ENCODE measurements at regions not wholly inside any gene's neighbourhood (a gene's known extent, or its start where the extent isn't known, plus 50 kb on each side); places are given as distances from the start of the nearest gene placed in this dataset.

DNA sequence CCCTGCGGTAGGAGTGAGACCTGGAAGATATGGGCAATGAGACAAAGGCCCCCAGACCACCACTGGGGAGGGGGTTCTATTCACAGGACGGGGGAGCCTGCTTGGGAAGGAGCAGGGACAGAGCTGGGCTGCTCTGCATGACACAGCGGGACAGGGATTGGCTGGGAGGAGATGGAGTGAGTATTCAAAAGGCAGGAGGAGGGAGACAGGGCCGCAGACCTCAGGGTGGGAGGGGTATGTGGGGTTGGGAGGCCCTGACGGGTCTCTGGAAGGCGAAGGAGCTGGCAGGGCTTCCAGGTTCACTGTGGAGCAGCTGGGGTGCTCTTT is 60.8 kb upstream of the RPS6KA2 start:
- DNase-seq: no peak

DNA sequence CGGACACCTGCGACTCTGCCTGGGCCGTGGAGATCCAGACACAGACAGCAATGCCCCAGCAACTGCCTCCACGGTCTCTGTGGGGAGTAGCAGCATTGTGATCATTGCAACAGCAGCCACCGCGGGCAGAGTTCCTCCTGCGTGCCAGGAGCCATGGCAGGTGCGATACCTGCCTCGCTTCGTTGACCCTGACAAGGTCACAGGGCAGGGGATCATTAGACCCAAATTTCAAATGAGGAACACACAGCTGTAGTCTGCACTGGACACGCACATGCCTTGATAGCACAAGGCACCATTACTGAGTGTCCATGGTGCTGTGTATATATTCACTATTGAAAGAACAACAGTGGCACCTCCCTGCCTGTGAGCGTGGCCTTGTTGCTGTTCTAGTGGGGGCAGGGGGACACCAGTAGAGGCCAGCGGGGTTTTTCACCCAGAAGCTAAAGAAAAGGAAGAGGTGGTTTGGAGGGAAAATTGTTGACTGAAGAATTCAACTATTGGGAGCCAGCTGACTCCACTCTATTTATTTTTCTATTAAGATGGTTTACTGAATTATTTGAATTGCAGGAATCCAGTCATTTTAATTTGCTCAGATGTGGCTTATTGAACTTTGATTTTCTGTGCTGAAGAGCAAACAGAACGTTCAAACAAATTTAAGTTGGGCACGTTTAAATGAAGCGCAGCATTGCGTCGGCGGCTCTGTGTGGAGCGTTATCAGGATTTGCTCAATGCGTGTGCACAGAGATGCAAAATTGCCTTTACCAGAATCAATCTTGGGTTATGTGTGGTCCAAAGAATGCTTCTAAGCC is 60.2 kb upstream of the RPS6KA2 start:
- DNase-seq: no peak

DNA sequence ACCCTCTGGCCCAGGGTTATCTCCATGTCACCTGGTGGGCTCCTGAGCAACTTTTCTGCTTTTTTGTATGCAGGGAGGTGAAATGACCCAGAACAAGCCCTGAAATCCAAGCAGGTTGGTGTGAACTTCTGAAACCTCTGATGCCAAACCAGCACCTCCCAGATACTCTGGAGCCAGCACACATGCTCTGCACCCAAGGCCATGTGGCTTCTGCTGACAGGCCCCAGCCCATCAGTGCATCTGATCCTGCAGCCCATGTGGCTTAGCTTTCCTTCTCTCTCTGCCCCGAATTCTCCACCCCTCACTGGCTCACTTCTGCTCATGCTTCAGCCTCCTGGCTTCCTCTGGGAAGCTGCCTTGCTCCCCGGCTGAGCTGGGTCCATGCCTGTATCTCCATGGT is 59.3 kb upstream of the RPS6KA2 start:
- no peak for DNase-seq

DNA sequence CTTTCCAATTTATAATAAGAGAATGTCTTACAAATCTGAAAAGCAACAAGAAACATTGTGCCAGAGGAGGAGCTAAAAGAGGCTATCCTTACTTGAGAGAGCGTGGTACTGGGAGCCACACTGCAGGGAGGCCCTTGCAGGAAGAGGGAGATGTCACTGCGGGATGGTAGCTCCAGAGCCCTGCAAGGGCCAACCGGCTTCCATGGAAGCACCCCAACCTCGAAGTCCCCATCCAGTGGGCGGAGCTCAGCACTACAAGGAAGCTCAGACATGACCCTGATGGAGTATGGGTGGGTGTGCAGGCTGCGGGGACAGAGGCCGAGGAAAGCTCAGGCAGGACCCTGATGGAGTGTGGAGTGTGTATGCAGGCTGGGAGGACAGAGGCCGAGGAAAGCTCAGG is 57.8 kb upstream of the RPS6KA2 start:
- DNase-seq: no peak

DNA sequence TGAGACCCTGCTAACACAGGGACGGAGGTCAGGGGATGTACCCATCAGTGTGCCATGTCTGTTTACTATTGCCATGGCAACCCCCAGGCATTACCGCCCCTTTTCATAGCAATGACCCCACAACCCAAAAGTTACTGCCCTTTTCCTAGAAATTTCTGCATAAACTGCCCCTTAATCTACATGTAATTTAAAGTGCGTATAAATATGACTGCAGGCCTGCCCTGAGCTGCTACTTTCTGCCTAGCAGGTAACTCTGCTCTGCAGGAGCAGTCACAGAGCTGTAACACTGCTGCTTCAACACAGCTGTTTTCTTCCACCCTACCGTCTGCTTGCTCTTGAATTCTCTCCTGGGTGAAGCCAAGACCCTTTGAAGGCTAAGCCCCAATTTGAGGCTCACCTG is 57.1 kb upstream of the RPS6KA2 start:
- DNase-seq: no peak

DNA sequence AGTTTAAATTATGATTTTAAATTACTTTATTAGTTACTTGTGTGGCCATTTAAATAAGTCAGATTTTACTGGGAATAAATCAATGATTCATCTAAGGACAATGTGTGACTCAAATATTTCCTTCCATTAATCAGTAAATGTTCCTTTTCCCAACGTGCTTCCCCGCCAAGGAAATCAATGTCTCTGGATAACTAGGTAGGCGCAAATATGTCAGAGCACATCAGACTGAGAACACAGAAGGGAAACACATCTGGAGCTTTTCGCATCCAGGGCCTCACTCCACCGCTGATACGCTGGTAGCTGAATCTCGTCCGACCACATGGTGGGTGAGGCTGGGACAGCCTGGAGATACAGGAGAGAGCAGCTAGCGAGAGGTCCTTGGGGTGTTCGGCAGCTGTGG is 56.4 kb upstream of the RPS6KA2 start:
- DNase-seq: no peak

DNA sequence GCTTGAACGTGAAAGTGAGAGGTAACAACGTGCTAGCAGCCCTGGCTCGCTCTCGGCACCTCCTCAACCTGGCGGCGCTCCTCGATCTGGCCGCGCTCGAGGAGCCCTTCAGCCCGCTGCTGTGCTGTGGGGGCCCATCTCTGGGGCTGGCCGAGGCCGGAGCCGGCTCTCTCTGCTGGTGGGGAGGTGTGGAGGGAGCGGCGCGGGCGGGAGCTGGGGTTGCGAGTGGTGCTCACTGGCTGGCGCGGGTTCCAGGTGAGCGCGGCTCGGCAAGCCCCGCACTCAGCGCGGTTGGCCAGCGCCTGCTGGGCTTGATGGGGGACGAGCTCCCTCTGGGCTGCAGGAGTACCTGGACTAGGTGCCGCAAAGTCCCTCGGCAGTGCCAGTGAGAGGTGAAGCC is 52.5 kb upstream of the RPS6KA2 start:
- no peak for DNase-seq

DNA sequence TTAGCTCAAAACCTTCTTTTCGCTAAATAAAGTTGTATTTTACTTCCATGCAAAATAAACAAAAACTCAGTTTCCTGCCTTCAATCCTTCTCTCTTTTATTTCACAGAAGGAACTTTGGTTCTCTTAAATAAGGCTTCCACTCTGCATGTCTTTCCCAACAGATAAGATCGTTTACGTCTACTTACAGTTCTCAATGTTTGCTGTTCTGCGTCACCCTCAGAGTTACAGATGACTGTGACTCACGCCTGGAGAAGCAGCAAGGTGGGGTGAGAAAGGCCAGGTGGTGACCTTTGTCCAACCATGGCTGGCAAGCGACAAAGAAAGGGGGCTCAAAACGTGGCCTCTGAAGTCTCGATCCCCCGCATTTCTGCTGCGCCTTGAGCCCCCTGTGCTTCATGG is 51.4 kb upstream of the RPS6KA2 start:
- DNase-seq: no peak

DNA sequence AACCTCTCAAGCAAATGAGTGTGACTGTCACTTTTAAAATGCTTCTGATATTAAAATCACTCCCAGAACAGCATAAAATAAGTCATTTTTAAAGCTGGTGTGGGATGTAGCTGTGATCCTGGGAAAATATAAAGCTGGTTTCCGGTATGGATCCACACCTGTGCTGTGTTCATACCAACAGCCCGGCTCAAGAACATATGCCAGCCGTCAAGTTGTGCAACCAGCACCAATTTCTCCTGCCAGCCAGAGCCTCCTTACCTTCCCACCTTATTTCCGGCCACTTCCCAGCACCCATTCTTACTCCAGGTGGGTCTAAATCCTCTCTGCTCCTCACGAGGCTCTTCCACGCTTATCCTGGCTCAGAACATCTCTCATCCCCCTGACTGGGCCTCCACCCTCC is 50.9 kb upstream of the RPS6KA2 start:
- no peak for DNase-seq
